NCI-H1092 (cell line): ENCODE measurements at regions not wholly inside any gene's neighbourhood (a gene's known extent, or its start where the extent isn't known, plus 50 kb on each side); places are given as distances from the start of the nearest gene placed in this dataset.
"Not testable (repeated sequence)": the region's sequence is repeated elsewhere in the genome, so short reads cannot be mapped to it uniquely, and the experiment has no call there.

ENCODE experiments used
- DNase-seq: peaks from one replicate; lab custom pipeline; 2025; lab: John Stamatoyannopoulos, UW

DNA sequence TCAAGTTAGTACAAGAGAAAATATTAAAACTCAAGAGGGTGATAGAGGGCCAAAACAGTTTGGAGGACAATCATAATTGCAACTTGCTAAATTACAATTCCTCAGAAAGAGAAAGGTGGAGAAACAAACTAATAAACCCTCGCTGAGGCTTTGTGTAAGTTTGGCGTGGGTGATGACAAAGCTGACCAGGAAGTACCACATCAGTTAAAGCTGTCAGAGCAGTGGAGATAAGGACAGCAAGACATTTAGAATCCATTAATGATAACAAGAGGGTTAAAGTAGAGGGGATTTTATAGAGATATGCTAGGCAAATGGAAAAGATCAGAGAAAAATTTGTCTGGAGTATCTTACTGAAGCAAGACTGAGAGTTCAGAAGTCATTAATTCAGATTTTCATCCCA, 334.4 kb downstream of the TFAP2B start:
- no peak for DNase-seq

DNA sequence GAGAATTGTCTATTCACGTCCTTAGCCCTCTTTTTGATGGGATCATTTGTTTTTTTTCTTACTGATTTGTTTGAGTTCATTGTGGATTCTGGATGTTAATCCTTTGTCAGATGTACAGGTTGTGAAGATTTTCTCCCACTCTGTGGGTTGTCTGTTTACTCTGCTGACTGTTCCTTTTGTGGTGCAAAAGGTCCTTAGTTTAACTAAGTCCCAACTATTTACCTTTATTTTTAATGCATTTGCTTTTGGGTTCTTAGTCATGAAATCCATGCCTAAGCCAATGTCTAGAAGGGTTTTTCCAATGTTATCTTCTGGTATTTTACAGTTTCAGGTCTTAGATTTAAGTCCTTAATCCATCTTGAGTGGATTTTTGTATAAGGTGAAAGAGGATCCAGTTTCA, 336.3 kb downstream of the TFAP2B start:
- DNase-seq, result not testable (repeated sequence)

DNA sequence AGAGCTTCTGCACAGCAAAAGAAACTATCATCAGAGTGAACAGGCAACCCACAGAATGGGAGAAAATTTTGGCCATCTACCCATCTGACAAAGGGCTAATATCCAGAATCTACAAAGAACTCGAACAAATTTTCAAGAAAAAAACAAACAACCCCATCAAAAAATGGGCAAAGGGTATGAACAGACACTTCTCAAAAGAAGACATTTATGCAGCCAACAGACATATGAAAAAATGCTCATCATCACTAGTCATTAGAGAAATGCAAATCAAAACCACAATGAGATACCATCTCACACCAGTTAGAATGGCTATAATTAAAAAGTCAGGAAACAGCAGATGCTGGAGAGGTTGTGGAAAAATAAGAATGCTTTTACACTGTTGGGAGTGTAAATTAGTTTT, 340.6 kb downstream of the TFAP2B start:
- DNase-seq, result not testable (repeated sequence)

DNA sequence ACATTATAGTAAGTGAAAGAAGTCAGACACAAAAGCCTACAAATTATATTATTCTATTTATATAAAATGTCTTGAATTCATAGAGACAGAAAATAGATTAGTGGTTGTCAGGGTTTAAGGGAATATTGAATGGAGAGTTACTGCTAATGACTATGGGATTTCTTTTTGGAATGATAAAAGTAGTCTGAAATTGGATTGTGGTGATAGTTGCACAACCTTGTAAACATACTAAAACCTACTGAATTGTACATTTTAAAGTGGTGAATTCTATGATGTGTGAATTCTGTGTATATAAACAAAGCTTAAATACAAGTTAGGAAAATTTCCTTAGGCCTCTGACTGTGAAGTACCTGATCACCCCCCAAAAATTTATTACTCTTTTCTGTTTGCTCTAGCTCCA, 343.1 kb downstream of the TFAP2B start:
- DNase-seq, result no peak

DNA sequence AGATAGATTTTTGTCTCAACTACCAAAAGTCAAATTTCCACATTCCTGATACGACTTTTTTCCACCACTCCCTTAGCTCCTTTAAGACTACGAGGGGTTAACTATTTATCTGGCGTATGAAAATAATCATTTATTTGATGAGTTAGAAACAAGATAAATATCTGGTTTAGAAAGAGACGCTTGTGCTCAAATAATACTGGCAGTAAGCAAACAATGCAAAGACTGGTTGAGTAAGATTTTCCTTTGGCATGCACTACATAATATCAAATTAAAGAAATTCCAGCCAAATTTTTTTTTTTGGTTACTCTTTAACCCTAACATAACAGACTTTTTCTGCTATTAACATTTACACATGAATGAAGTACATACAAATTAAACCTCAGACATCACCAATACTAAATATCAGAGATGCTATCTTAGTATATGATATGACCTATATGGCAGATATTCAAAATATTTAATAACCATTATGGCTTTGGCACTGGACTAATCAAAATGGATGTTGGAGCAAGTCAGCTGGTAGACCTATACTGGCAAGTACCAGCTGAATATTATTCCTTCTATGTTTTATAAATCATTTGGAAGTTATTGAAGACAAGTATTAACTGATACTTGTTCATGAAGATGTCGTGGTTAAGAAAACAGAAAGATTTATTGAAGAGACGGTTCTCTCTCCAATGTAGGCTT, 345.3 kb downstream of the TFAP2B start:
- no peak for DNase-seq

DNA sequence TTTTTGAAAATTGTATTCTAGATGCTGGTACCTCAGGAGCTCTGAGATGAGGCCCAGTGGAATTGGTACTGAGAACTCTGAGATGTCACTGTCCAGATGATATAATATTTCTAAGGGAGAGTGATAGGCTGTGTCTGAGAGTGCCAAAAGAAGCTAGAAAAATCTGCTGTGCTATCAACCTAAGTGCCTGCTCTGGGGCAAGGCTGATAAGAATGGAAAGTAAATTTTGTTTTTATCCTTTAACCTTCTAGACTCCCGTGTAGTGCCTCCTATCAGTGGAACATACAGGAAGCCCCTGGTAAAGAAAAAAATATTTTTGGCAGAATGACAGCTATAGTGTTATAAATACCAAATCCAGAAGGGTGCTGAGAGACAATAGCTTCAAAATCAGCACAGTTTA, 348.2 kb downstream of the TFAP2B start:
- no peak for DNase-seq

DNA sequence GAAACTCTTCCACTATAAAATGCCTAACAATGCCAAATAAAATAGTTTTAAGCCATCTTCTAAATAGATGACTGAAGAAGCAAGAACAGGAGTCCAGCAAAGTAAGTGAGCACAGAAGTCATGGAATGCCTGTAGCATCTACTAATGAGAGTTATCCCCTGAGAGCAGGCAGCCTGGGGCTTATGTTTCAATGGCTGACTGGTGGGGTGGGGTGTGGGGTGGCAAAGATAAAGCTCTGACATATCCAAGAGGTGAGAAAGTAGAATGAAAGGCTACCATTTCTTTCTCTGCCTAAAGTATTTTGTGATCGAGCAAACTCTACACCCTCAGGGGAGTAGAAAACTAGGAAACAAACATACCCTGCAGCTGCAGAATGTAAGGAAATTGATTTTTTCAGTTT, 348.8 kb downstream of the TFAP2B start:
- DNase-seq, result no peak

DNA sequence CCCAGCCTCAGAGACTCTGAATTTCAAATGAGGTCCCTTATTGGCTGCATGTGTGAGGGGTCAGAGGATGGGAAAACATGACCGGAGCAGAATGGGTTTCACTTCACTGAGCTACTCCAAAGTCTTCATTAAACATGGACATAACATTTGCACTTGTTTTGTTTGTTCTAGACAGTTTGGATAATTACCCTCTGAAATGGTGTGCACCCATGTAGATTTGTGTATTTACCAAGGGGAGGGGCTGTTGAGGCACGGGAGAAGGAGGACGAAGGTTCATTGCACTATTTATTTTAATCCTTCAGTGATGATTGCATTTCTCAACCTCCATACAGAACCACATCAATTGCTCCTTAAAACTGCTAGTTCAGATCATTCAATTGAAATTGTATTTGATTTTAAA, 364.2 kb downstream of the TFAP2B start:
- DNase-seq, result no peak

DNA sequence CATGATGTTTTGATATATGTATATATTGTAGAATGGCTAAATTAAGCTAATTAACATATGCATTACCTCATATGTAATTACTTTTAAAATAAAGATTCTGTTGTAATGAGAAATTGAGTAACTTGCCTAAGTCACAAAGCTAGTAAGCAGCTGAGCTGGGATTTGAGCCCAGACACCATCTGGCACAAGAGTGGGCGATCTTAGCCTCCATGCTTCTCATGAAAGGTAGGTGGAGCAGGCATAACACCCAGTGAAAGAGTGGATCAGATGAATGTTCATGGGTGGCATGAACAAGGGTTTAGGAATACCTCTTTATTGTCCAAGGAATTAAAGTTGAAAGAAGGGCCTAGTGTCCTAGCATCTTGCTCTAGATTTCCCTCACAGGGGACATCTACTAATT, 365.4 kb downstream of the TFAP2B start:
- no peak for DNase-seq

DNA sequence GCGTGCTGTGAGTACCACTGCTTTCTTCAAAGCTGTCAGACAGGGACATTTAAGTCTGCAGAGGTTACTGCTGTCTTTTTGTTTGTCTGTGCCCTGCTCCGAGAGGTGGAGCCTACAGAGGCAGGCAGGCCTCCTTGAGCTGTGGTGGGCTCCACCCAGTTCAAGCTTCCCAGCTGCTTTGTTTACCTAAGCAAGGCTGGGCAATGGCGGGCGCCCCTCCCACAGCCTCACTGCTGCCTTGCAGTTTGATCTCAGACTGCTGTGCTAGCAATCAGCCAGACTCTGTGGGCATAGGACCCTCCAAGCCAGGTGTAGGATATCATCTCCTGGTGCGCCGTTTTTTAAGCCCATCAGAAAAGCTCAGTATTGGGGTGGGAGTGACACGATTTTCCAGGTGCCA, 374.5 kb downstream of the TFAP2B start:
- not testable (repeated sequence) for DNase-seq

DNA sequence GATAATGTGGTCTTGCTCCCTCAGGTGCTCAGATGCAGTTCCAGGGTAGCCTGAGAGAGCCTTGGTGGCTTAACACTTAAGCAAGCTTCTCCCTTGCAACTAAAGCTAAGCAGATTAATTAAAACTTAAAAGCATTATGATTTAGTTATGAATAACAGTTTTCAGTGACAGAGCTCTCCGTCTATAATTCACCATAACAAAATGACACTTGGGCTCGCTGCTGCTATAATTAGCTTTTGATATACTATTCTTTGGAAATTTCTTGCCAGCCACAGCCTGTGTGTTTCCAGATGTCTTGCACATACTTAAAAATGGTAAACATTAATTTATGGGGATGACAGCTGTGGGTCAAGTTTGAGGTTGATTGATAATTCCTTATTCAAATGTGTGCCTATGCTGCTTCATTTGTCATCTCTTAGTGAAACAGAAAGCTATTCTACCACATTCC, 380.5 kb downstream of the TFAP2B start:
- DNase-seq, result no peak

DNA sequence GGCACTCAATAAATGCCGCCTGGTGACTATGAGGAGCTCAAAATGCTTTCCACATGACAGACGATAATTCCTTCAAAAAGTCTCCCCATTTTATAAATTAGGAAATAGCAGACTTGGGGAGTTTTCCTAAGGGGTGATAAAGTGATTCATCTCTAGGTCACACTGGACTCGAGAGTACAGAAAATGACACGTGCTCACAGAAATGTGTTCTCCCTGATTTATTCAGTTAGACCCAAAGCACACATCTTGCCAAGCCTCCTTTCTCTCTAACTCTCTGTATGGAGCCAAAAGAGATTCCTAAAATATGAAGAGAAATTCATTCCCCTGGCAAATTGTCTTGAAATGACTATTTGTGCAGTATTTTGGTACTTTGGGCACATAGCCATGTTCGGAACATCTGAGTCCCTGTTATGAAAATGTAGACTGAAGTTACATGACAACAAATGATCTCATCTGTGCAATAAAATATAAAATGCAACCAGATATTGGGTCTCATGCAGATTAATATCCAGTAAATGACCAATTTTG, 381.1 kb downstream of the TFAP2B start:
- no peak for DNase-seq

DNA sequence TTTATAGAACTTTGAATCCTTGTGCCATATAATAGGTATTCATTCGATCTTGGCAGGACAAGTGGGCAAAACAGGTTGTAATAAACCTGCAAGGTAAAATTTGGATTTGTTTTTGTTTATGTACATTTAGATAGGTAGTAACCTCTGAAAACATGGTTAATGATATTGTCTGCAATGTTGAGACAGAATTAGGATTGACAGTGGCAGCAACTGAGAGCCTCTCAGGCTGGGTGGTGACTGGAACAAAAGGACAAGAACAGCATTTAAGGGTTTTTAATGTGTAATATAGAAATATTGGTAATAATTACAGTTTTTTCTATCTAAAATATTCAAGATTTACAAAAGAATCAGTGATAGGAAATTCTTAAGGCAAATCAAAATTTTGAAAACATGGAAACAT, 382.0 kb downstream of the TFAP2B start:
- DNase-seq, result no peak

DNA sequence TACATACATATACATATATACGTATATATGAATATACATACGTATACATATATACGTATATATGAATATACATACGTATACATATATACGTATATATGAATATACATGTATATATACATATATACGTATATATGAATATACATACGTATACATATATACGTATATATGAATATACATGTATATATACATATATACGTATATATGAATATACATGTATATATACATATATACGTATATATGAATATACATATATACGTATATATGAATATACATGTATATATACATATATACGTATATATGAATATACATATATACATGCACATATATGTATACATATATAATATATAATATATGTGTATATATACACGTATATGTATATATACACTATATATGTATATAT, 384.0 kb downstream of the TFAP2B start:
- DNase-seq, result not testable (repeated sequence)

DNA sequence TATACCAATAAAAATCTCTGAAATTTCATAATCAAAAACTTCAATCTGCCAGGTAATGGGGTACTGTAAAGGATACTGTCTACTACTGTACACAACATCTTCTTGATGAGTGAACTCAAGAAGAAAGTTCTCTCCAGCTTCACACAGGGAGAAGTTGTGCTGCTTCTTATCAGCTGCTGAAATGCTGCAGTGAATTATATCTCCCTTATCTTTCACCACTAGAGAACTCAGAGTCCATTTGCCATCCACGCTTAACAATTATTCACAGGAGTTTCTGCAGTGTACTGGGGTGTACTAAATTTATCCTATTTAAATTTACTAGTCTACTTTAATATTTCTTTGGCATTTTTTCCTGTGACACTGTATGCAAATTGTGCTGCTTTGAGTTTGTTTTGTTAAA, 384.8 kb downstream of the TFAP2B start:
- no peak for DNase-seq

DNA sequence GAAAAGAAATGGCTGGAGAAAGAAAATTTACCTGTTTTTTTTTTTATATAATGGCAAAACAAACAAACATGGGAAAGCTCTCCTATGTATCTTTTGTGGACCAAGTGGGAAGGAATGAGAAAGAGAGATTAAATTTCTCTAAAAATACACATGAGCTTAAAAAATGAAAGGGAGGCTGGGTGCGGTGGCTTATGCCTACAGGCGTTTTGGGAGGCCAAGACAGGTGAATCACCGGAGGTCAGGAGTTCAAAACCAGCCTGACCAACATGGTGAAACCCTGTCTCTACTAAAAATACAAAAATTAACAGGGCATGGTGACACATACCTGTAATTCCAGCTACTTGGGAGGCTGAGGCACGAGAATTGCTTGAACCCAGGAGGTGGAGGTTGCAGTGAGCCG, 388.0 kb downstream of the TFAP2B start:
- not testable (repeated sequence) for DNase-seq

DNA sequence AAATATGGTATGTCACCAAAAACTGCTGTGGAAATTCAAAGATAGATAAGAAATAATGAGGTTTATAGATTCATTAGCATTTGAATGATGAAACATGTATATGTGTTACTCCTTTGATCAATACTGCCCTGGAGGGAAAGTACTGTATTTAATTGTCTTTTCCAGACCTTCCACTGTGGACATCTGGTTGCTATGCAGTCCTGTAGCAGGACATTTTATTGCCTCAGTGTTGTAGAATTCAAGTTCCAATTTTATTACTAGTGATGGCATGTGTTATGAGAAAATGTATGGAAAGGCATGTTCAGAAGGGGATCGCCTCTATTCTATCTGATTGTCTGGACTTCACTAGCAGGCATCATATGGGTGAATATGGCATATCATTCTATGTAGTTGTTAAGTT, 391.0 kb downstream of the TFAP2B start:
- no peak for DNase-seq

DNA sequence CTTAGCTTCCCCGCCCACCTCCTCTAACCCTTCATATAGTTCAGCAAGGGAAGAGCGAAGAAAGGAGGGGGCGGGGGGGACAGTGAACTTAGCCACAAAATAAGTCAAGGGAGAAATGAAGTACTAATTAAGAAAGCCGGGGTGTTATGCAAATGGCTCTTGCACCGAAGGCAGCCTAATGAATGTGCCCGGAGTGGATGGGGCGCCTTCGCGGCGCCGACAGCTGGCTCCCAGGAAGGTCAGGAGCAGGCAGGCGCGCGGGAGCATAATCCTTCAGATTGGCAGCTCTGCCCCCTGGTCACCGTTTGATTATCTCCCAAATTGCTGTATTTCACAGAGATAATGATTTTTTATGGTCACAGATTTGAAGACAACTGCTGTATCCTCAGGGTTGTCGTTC, 395.1 kb downstream of the TFAP2B start:
- DNase-seq, result no peak

DNA sequence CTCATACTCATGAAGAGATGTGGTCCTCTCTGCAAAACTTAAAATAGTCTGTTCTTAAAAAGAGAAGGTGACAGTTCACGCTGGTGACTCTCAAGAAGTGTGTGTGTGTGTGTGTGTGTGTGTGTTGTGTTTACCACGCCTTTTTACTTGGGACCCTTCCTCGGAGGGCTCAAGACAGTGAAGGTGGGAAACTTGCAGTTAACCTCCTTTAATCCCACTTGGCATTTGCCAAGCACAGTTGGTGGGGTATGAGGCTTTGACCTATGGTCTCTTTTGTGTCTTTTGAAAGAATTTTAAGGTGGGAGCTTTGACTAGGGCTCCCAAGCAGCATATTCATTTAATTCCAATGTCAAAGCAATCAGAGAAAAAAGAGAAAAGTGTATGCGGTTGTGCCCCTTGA, 395.8 kb downstream of the TFAP2B start:
- no peak for DNase-seq

DNA sequence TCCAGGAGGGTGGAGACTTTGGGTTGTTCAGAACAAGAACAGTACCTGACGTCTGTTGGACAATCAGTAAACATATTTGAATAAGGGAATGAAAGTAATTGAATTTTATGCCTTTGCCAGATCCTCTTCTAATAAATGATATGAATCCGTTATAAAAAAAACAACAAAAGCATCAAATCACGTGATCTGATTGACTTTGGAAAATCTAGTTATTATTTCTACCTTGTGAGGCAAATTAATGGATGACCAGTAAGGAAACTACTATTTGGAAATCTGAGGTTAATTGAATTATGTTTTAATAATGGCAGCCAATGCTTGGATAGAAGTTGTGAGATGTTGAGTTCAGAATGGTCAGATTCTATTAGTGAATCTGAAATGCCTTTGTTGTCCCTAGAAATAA, 399.5 kb downstream of the TFAP2B start:
- no peak for DNase-seq

DNA sequence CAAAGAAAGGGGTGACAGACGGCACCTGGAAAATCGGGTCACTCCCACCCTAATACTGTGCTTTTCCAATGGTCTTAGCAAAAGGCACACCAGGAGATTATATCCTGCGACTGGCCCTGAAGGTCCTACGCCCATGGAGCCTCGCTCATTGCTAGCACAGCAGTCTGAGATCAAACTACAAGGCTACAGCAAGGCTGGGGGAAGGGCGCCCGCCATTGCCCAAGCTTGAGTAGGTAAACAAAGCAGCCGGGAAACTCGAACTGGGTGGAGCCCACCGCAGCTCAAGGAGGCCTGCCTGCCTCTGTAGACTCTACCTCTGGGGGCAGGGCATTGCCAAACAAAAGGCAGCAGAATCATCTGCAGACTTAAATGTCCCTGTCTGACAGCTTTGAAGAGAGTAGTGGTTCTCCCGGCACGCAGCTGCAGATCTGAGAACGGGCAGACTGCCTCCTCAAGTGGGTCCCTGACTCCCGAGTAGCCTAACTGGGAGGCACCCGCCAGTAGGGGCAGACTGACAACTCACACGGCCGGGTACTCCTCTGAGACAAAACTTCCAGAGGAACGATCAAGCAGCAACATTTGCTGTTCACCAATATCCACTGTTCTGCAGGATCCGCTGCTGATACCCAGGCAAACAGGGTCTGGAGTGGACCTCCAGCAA, 406.0 kb downstream of the TFAP2B start:
- DNase-seq, result not testable (repeated sequence)

DNA sequence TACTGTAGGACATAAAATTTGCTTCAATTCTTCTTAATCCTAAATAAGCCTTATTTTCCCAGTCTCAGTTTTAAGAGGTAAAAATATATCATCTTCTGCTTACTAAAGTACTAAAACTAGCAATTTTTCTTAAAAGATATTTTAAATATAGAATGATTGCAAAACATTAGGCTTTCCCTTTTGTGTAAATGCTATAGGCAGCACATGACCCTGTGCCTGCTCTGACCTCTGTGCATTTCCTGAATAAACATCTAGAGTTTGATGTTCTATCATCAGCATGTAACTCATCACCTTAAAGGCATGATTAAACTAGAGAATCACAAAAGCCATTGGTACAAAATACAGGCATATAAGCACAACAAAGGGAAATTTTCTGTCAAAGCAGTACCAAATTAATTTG, 422.7 kb downstream of the TFAP2B start:
- no peak for DNase-seq

DNA sequence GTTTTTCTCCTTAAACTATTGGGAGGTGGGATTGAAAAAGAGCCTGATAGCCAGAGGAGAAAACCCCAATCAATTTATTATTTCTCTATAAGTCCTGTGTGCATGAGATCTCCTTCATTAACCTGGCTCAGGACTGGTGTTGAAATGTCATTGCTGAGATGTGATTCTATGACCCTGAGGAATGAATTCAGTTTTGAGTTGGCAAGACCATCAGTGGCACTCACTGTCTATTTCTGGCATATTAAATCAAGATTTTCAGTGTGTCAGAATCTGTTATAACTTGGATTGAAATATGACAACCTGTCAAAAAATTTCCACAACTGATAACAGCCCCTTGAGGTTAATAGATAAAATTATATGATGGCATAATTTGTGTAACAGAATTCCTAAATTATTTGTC, 431.1 kb downstream of the TFAP2B start:
- no peak for DNase-seq

DNA sequence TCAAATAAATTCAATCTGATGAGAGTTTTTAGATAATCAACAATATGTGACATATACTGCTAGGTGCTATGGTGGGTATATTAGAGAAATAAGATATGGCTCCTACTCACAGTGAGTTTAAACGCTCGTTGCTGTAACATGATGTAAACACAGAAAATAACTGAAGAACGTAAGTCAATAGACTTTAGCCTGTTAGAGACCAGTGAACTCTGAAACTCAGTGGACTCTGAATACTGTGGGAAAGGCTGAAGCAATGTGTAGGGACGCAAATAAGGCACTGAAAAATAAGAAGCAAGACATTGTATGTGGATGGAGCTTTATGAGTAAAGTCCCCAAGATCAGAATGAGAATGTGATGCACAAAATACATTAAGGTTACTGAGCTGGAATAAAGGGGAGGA, 431.6 kb downstream of the TFAP2B start:
- no peak for DNase-seq
